ENCODE measurements at regions not wholly inside any gene's neighbourhood (a gene's known extent, or its start where the extent isn't known, plus 50 kb on each side); places are given as distances from the start of the nearest gene placed in this dataset.

- CTCF ChIA-PET = interaction anchor here (0.7 kb wide), 1 partner anchor 15 kb away, joined by 3 read pairs; no protein-coding TSS in a partner anchor
- Mint-ChIP-seq H3K27ac (ENCODE audit: unreplicated experiment) (no peak overlapping the region), H3K9me3 (ENCODE audit: low read depth, unreplicated experiment) (peaks cover 14% of the 10 kb centered on the region), H3K4me3 (ENCODE audit: low read depth, unreplicated experiment) (no peak overlapping the region), H3K4me1 (ENCODE audit: low read depth, unreplicated experiment) (no peaks in the 10 kb centered on the region), H3K36me3 (ENCODE audit: insufficient read depth, unreplicated experiment) (no peaks in the 10 kb centered on the region), H3K27me3 (ENCODE audit: unreplicated experiment) (no peaks in the 10 kb centered on the region)
- intact Hi-C loops (cut with micrococcal nuclease; ENCODE audit: unreplicated experiment) = no loop called here
- no peak for DNase-seq
- no peak for TF ChIP-seq CTCF (IDR thresholded peaks at IDR 0.05; ENCODE audit: unreplicated experiment)
- BruUV-seq (replicated peaks) = no TSS peak
Observed at GRCh38 chr12:126910570-126910969, 1356.4 kb upstream of the TMEM132C start.

DNA sequence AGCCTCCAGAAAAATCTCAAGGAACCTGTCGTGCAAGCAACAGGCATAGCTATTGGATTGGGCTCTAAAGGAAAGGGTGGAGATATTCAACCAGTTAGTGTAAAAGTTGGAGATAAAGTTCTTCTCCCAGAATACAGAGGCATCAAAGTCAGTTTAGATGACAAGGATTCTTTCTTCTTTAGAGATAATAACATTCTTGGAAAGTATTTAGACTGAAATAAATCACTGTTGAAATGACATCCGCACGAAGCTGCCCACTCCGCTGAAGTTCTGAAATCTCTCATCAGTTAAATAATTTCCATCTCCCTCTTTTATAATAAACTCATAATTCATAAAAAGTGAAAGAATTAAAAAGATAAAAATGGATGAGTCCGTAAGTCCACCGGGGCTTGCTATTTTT is 1354.9 kb upstream of the TMEM132C start:
- CTCF ChIA-PET = no interaction called here
- no peak overlapping the region for H3K27ac Mint-ChIP-seq (ENCODE audit: unreplicated experiment)
- BruUV-seq (replicated peaks) = no TSS peak
- H3K4me3 Mint-ChIP-seq (ENCODE audit: low read depth, unreplicated experiment) = no peak overlapping the region
- no peaks in the 10 kb centered on the region for H3K27me3 Mint-ChIP-seq (ENCODE audit: unreplicated experiment)
- intact Hi-C loops (cut with micrococcal nuclease; ENCODE audit: unreplicated experiment) = no loop called here
- no peak for TF ChIP-seq CTCF (IDR thresholded peaks at IDR 0.05; ENCODE audit: unreplicated experiment)
- DNase-seq = no peak
- H3K36me3 Mint-ChIP-seq (ENCODE audit: insufficient read depth, unreplicated experiment) = no peaks in the 10 kb centered on the region
- H3K4me1 Mint-ChIP-seq (ENCODE audit: low read depth, unreplicated experiment) = no peaks in the 10 kb centered on the region
- H3K9me3 Mint-ChIP-seq (ENCODE audit: low read depth, unreplicated experiment) = peaks cover 13% of the 10 kb centered on the region

GRCh38 chr12:126914170-126914793 is 1352.7 kb upstream of the TMEM132C start:
- no TSS peak for BruUV-seq (replicated peaks)
- H3K27ac Mint-ChIP-seq (ENCODE audit: unreplicated experiment) = no peak overlapping the region
- H3K4me1 Mint-ChIP-seq (ENCODE audit: low read depth, unreplicated experiment) = no peaks in the 10 kb centered on the region
- H3K36me3 Mint-ChIP-seq (ENCODE audit: insufficient read depth, unreplicated experiment) = no peaks in the 10 kb centered on the region
- no peak overlapping the region for H3K4me3 Mint-ChIP-seq (ENCODE audit: low read depth, unreplicated experiment)
- no peaks in the 10 kb centered on the region for H3K27me3 Mint-ChIP-seq (ENCODE audit: unreplicated experiment)
- DNase-seq = no peak
- peaks cover 9% of the 10 kb centered on the region for H3K9me3 Mint-ChIP-seq (ENCODE audit: low read depth, unreplicated experiment)
- CTCF ChIA-PET = no interaction called here
- intact Hi-C loops (cut with micrococcal nuclease; ENCODE audit: unreplicated experiment) = no loop called here
- TF ChIP-seq CTCF (IDR thresholded peaks at IDR 0.05; ENCODE audit: unreplicated experiment) = no peak

DNA sequence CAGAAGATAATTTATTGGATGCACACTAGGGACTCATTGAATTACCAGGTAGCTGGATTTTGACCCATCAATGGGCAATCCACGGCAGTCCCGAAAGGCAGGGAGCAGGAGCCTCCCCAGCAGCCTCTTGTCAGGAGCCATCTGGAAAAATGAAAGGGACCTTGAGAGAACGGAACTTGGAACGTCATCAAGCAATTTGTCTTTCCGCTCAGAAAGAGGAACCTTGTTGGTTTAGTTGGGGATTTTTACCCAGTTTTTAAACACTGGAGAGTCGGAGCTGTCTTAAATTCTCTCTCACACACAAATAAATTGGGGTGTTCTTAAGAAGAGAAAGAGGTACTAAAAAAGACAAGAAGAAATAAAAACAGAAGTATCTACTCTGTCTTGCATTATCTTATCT is 1351.7 kb upstream of the TMEM132C start:
- TF ChIP-seq CTCF (IDR thresholded peaks at IDR 0.05; ENCODE audit: unreplicated experiment) = no peak
- no peaks in the 10 kb centered on the region for H3K36me3 Mint-ChIP-seq (ENCODE audit: insufficient read depth, unreplicated experiment)
- peaks cover 9% of the 10 kb centered on the region for H3K9me3 Mint-ChIP-seq (ENCODE audit: low read depth, unreplicated experiment)
- DNase-seq = no peak
- no TSS peak for BruUV-seq (replicated peaks)
- H3K4me3 Mint-ChIP-seq (ENCODE audit: low read depth, unreplicated experiment) = no peak overlapping the region
- CTCF ChIA-PET = no interaction called here
- H3K4me1 Mint-ChIP-seq (ENCODE audit: low read depth, unreplicated experiment) = no peaks in the 10 kb centered on the region
- intact Hi-C loops (cut with micrococcal nuclease; ENCODE audit: unreplicated experiment) = no loop called here
- no peaks in the 10 kb centered on the region for H3K27me3 Mint-ChIP-seq (ENCODE audit: unreplicated experiment)
- no peak overlapping the region for H3K27ac Mint-ChIP-seq (ENCODE audit: unreplicated experiment)
